ENCODE measurements at regions not wholly inside any gene's neighbourhood (a gene's known extent, or its start where the extent isn't known, plus 50 kb on each side); places are given as distances from the start of the nearest gene placed in this dataset.

GRCh38 chr14:22393796-22394195, 195.2 kb downstream of the DAD1 start (continued):
- TF ChIP-seq KDM5A (IDR thresholded peaks at IDR 0.05; ENCODE audit: low read length) = no peak
- no peak for TF ChIP-seq GABPA (IDR thresholded peaks at IDR 0.05; ENCODE audit: borderline replicate concordance, insufficient read depth, low read length)
- no peak for TF ChIP-seq RFX5 (IDR thresholded peaks at IDR 0.05; ENCODE audit: borderline replicate concordance, low read depth, low read length)
- TF ChIP-seq USF2 (IDR thresholded peaks at IDR 0.05; ENCODE audit: low read length) = no peak
- no peak for TF ChIP-seq ZNF274 (IDR thresholded peaks at IDR 0.05; ENCODE audit: borderline replicate concordance, extremely low read depth, low read length)
- TF ChIP-seq CHD1 (IDR thresholded peaks at IDR 0.05; ENCODE audit: low read depth, low read length) = no peak
- no peak for TF ChIP-seq CHD2 (IDR thresholded peaks at IDR 0.05; ENCODE audit: low read length)
- TF ChIP-seq SIN3A (conservative IDR thresholded peaks at IDR 0.05 in 1 of 2, IDR thresholded peaks at IDR 0.05 in 1 of 2; ENCODE audit: low read depth in 1 of 2, low read length in 2 of 2) = no peak
- TF ChIP-seq RBBP5 (IDR thresholded peaks at IDR 0.05; ENCODE audit: borderline replicate concordance, low read depth, low read length) = no peak
- no peak for TF ChIP-seq SIRT6 (IDR thresholded peaks at IDR 0.05; ENCODE audit: low read length)
- no peak for TF ChIP-seq CBX5 (IDR thresholded peaks at IDR 0.05; ENCODE audit: low read depth, low read length)
- TF ChIP-seq ASH2L (IDR thresholded peaks at IDR 0.05; ENCODE audit: low read length) = no peak
- TF ChIP-seq CEBPB (IDR thresholded peaks at IDR 0.05; ENCODE audit: low read depth, low read length) = no peak
- no peak for TF ChIP-seq TEAD4 (IDR thresholded peaks at IDR 0.05; ENCODE audit: low read depth, low read length)
- TF ChIP-seq JUN (IDR thresholded peaks at IDR 0.05; ENCODE audit: low read depth, low read length) = no peak
- no peak for TF ChIP-seq JUND (IDR thresholded peaks at IDR 0.05; ENCODE audit: low read length)
